Nephron (organoid): ENCODE measurements at regions not wholly inside any gene's neighbourhood (a gene's known extent, or its start where the extent isn't known, plus 50 kb on each side); places are given as distances from the start of the nearest gene placed in this dataset.

ENCODE experiments used
- H3K27ac Mint-ChIP-seq, 3 experiments: 2 replicates each; pipeline ENCODE4 v1.8.0; 2020; ENCODE audit warnings: mixed read lengths in 3 of 3, mild to moderate bottlenecking in 2 of 3, moderate library complexity in 1 of 3
- H3K27me3 Mint-ChIP-seq: 2 replicates; pipeline ENCODE4 v1.8.0; 2021; ENCODE audit warnings: low read depth, mild to moderate bottlenecking, moderate library complexity, mixed read lengths
- H3K36me3 Mint-ChIP-seq: 2 replicates; pipeline ENCODE4 v1.8.0; 2020; ENCODE audit warnings: low read depth, mixed read lengths
- H3K4me1 Mint-ChIP-seq: 2 replicates; pipeline ENCODE4 v1.8.0; 2020; ENCODE audit warnings: mixed read lengths
- H3K4me3 Mint-ChIP-seq, 3 experiments: 2 replicates each; pipeline ENCODE4 v1.8.0; 2020; ENCODE audit warnings: mild to moderate bottlenecking in 3 of 3, mixed read lengths in 3 of 3, moderate library complexity in 2 of 3
- H3K9me3 Mint-ChIP-seq: 2 replicates; pipeline ENCODE4 v1.8.0; 2020; ENCODE audit warnings: mixed read lengths
- TF ChIP-seq, protein P1 (sequence below), 3 experiments: fragments of 200-600 bp; sonication (generic); IDR thresholded peaks; one replicate each; pipeline ENCODE4 v1.5.0; 2021; ENCODE audit warnings: antibody characterized with exemption in 3 of 3; ENCODE audit not compliant: unreplicated experiment in 3 of 3

DNA sequence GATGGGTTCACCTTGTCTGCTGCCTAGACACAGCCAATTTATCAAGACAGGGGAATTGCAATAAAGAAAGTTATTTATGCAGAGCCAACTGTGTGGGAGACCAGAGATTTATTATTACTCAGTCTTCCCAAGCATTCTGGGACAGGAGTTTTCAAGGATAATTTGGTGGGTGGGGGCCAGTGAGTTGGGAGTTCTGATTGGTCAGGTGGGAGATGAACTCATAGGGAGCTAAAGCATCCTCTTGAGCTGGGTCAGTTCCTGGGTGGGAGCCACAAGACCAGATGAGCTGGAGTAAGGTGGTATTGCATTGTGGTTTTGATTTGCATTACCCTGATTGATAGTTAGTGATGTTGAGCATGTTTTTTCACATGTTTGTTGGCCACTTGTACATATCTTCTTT, 86.1 kb downstream of the PRKAB2 start:
- Mint-ChIP-seq H3K4me3 (peak overlapping the region; percentile 20 to 35 (median 26)), H3K27me3 (peaks cover 77% of the 10 kb centered on the region), H3K4me1 (peaks cover 11% of the 10 kb centered on the region), H3K27ac (no peak overlapping the region), H3K36me3 (no peaks in the 10 kb centered on the region), H3K9me3 (peaks cover 11% of the 10 kb centered on the region)
- TF ChIP-seq, protein P1, sequence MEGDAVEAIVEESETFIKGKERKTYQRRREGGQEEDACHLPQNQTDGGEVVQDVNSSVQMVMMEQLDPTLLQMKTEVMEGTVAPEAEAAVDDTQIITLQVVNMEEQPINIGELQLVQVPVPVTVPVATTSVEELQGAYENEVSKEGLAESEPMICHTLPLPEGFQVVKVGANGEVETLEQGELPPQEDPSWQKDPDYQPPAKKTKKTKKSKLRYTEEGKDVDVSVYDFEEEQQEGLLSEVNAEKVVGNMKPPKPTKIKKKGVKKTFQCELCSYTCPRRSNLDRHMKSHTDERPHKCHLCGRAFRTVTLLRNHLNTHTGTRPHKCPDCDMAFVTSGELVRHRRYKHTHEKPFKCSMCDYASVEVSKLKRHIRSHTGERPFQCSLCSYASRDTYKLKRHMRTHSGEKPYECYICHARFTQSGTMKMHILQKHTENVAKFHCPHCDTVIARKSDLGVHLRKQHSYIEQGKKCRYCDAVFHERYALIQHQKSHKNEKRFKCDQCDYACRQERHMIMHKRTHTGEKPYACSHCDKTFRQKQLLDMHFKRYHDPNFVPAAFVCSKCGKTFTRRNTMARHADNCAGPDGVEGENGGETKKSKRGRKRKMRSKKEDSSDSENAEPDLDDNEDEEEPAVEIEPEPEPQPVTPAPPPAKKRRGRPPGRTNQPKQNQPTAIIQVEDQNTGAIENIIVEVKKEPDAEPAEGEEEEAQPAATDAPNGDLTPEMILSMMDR (IDR thresholded peaks at IDR 0.05; ENCODE audit: unreplicated experiment in 3 of 3) = no peak

DNA sequence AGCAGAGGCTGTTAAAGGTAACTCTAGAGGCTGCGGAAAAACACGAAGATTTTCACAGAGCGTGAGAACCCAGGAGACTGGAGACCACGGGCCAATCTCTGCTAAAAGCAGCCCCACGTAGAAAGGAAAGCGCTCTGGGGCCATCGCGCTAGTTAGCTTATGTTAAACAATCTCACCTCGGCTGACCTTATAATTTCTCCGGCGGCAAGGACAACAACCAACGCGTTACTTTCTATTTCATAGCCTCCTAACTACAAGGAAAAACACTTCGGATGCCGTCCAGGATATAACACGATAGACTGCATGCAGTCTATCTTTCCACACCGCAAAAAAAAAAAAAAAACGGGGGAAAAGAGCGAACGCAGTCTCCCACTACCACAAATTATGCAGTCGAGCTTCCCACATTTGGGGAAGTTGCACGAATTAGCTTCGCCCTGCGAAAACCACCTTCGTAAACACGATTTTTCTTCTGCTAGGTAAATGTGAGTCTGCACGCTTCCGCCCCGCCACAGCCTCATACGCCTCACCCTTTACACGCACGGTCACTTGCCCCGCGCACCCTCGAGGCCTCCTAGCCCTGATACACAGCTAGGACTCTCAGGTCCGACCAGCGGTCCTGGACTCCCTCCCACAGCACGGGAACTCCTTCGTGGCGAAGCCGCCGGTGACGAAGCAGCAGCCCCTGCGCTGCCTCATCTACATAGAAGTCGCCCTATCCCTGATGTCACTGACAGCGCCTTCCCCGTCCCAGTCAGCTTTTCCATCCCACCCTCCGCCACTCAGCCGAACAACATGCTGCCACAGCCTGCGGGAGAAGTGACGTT, 87.8 kb downstream of the PRKAB2 start:
- H3K36me3 Mint-ChIP-seq = no peaks in the 10 kb centered on the region
- H3K9me3 Mint-ChIP-seq = peaks cover 9% of the 10 kb centered on the region
- H3K4me3 Mint-ChIP-seq = peak overlapping the region; percentile 88 to 98 (median 95)
- H3K4me1 Mint-ChIP-seq = peaks cover 24% of the 10 kb centered on the region
- peaks cover 86% of the 10 kb centered on the region for H3K27me3 Mint-ChIP-seq
- peak overlapping the region; percentile 96 to 99 (median 99) for H3K27ac Mint-ChIP-seq
- TF ChIP-seq, protein P1 (IDR thresholded peaks at IDR 0.05; ENCODE audit: unreplicated experiment in 3 of 3) = no peak

DNA sequence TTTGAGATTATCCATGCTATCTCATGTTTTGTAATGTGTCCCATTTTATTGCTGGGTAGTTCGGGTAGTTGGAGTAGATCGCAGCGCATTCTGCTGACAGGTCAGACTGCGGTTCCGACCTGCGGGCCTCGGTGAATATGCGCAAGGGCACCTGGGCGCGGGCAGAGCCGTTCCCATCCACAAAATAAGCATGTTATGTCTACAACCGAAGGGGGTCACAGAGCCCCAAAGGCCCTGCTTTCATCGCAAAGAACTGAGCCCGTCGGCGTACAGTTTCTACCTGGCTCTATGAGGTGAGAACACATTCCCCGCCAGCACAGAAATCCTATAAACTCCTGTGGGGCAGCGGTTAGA, 88.4 kb downstream of the PRKAB2 start:
- H3K4me3 Mint-ChIP-seq = peak overlapping the region; percentile 88 to 98 (median 95)
- TF ChIP-seq, protein P1 (IDR thresholded peaks at IDR 0.05; ENCODE audit: unreplicated experiment in 3 of 3) = no peak
- peaks cover 8% of the 10 kb centered on the region for H3K9me3 Mint-ChIP-seq
- H3K27me3 Mint-ChIP-seq = peaks cover 88% of the 10 kb centered on the region
- no peaks in the 10 kb centered on the region for H3K36me3 Mint-ChIP-seq
- peaks cover 29% of the 10 kb centered on the region for H3K4me1 Mint-ChIP-seq
- H3K27ac Mint-ChIP-seq = peak overlapping the region in 2 of 3 experiments; percentile 99

DNA sequence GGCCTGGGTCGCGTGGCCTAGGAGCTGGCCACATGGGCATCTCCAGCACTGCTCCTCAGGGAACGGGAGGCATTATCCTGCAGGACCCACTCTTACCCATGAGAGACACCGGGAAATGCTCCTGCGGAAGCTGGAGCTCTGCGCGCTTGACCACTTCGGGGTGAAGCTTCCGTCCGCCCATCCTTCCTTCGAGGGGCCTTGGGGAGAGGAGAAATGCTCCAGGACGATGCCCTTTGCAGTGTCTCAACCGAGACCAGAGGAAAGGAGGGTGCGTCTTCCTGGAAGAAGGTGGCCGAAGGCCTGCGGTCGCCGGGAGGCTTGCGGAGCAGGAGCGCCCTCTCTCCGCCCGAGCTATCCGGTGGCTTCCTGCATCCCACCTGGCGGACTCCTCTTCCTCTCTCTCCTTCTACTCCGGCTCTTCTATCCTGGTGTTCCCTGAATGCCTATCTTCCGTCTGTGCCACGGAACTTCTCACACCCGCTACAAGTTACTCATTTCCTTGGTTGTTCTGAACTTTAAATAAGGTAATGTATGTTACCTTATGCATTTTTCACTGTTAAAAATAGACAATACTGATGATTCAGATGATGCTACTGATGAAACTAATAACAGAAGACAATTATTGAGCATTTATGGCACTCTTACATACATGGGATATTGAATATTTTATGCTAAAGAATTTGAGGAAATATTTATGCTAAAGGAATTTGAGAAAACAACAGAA, 91.4 kb downstream of the PRKAB2 start:
- TF ChIP-seq, protein P1 (IDR thresholded peaks at IDR 0.05; ENCODE audit: unreplicated experiment in 3 of 3) = no peak
- Mint-ChIP-seq H3K4me1 (peaks cover 31% of the 10 kb centered on the region), H3K27me3 (peaks cover 99% of the 10 kb centered on the region), H3K36me3 (peaks cover 7% of the 10 kb centered on the region), H3K27ac (no peak overlapping the region), H3K9me3 (peaks cover 16% of the 10 kb centered on the region), H3K4me3 (peak overlapping the region; percentile 28 to 79 (median 40))

DNA sequence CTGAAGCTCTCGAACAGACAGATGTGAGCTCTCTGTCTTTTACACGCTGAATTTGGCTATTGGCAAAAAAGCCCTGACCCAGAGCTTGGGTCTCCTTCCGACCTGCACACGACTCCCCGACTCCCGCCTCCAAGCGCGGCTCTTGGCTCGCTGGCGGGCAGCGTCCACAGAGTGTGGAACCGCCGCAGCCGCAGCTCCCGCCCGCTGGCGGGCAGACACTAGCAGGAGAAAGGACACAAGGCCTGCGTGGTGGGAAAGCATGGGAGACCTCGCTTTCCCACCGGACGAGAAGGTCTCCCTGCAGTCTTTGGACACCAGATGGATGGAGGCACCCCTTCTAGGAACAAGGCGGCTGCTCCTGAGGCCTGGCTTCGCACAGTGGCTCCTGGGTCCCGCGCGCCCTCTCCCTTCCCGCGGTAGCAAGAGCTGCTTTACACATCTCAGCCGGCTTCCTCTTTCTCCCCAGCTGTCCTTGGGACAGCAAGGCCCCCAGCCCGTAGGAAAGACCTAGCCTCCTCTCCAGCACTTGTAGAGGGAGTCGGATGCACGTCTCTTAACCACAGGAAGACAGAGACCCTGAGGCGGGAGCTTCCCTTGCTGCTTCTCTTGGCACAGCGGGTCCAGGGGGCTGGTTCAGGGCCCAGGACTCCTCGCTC, 92.1 kb downstream of the PRKAB2 start:
- H3K4me3 Mint-ChIP-seq = peak overlapping the region; percentile 73 to 79 (median 77)
- H3K36me3 Mint-ChIP-seq = peaks cover 8% of the 10 kb centered on the region
- peaks cover 18% of the 10 kb centered on the region for H3K9me3 Mint-ChIP-seq
- peaks cover 100% of the 10 kb centered on the region for H3K27me3 Mint-ChIP-seq
- H3K27ac Mint-ChIP-seq = no peak overlapping the region
- peaks cover 31% of the 10 kb centered on the region for H3K4me1 Mint-ChIP-seq
- TF ChIP-seq, protein P1 (IDR thresholded peaks at IDR 0.05; ENCODE audit: unreplicated experiment in 3 of 3) = no peak
